Neural cell (in vitro differentiated cells): ENCODE measurements at regions not wholly inside any gene's neighbourhood (a gene's known extent, or its start where the extent isn't known, plus 50 kb on each side); places are given as distances from the start of the nearest gene placed in this dataset.

Experiments
- CTCF ChIP-seq: fragments of 450-650 bp; IDR thresholded peaks from 2 replicates; pipeline ENCODE4 v1.5.1; 2014; ENCODE audit warnings: antibody characterized with exemption, mild to moderate bottlenecking, moderate library complexity; ENCODE audit not compliant: poor library complexity, severe bottlenecking
- EP300 ChIP-seq: fragments of 450-650 bp; conservative IDR thresholded peaks from 2 replicates; pipeline ENCODE4 v1.6.1; 2014; ENCODE audit warnings: antibody characterized with exemption, mild to moderate bottlenecking, moderate library complexity; ENCODE audit not compliant: poor library complexity, severe bottlenecking
- EZH2 ChIP-seq: fragments of 200-600, 300-800 bp; shearing (Covaris generic), sonication (generic); IDR thresholded peaks from 2 replicates; pipeline ENCODE4 v1.6.1; 2014; ENCODE audit warnings: antibody characterized with exemption, low read length, borderline replicate concordance, mild to moderate bottlenecking; ENCODE audit not compliant: insufficient read depth, poor library complexity, severe bottlenecking
- MXI1 ChIP-seq: fragments of 450-650 bp; conservative IDR thresholded peaks from 2 replicates; pipeline ENCODE4 v1.6.1; 2014; ENCODE audit warnings: antibody characterized with exemption, mild to moderate bottlenecking; ENCODE audit not compliant: poor library complexity, severe bottlenecking
- POLR2AphosphoS5 ChIP-seq: IDR thresholded peaks from 2 replicates; pipeline ENCODE4 v1.6.1; 2012
- RAD21 ChIP-seq: fragments of 450-650 bp; conservative IDR thresholded peaks from 2 replicates; pipeline ENCODE4 v1.6.1; 2014; ENCODE audit warnings: antibody characterized with exemption, mild to moderate bottlenecking, moderate library complexity
- SMC3 ChIP-seq: fragments of 450-650 bp; conservative IDR thresholded peaks from 2 replicates; pipeline ENCODE4 v1.6.1; 2014; ENCODE audit warnings: antibody characterized with exemption, mild to moderate bottlenecking, moderate library complexity; ENCODE audit not compliant: poor library complexity
- TAF1 ChIP-seq: IDR thresholded peaks from 2 replicates; pipeline ENCODE4 v1.6.1; 2012; ENCODE audit warnings: low read depth
- TF ChIP-seq, protein P1 (sequence below): IDR thresholded peaks from 2 replicates; pipeline ENCODE4 v1.6.1; 2012; ENCODE audit warnings: borderline replicate concordance

DNA sequence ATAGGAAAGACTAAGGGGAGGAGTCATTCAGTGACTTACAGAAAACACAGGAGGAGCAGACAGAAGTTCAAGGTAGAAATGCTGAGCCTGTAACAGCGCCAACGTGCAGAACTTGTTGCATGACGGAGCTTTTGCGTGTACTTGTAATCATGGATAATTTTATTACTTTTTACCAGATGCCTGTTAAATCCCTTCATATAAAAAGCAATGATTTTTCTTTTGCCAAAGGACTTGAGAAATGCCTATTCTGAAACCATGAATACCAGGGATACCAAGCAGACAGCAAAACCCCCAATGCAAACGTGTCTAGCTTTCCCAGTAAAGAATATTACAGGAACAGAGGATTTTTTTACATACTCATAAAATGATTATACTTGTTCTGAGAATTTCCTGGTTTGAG, 163.6 kb upstream of the GSC start:
- TF ChIP-seq, protein P1, sequence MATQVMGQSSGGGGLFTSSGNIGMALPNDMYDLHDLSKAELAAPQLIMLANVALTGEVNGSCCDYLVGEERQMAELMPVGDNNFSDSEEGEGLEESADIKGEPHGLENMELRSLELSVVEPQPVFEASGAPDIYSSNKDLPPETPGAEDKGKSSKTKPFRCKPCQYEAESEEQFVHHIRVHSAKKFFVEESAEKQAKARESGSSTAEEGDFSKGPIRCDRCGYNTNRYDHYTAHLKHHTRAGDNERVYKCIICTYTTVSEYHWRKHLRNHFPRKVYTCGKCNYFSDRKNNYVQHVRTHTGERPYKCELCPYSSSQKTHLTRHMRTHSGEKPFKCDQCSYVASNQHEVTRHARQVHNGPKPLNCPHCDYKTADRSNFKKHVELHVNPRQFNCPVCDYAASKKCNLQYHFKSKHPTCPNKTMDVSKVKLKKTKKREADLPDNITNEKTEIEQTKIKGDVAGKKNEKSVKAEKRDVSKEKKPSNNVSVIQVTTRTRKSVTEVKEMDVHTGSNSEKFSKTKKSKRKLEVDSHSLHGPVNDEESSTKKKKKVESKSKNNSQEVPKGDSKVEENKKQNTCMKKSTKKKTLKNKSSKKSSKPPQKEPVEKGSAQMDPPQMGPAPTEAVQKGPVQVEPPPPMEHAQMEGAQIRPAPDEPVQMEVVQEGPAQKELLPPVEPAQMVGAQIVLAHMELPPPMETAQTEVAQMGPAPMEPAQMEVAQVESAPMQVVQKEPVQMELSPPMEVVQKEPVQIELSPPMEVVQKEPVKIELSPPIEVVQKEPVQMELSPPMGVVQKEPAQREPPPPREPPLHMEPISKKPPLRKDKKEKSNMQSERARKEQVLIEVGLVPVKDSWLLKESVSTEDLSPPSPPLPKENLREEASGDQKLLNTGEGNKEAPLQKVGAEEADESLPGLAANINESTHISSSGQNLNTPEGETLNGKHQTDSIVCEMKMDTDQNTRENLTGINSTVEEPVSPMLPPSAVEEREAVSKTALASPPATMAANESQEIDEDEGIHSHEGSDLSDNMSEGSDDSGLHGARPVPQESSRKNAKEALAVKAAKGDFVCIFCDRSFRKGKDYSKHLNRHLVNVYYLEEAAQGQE: no peak
- TF ChIP-seq CTCF (no peak), EP300 (no peak), TAF1 (no peak), MXI1 (no peak), EZH2 (no peak), POLR2AphosphoS5 (no peak), RAD21 (no peak), SMC3 (no peak)
